NCI-H2171 (cell line): ENCODE measurements at regions not wholly inside any gene's neighbourhood (a gene's known extent, or its start where the extent isn't known, plus 50 kb on each side); places are given as distances from the start of the nearest gene placed in this dataset.

ENCODE experiments used
- DNase-seq: peaks from one replicate; lab custom pipeline; 2025; lab: John Stamatoyannopoulos, UW

DNA sequence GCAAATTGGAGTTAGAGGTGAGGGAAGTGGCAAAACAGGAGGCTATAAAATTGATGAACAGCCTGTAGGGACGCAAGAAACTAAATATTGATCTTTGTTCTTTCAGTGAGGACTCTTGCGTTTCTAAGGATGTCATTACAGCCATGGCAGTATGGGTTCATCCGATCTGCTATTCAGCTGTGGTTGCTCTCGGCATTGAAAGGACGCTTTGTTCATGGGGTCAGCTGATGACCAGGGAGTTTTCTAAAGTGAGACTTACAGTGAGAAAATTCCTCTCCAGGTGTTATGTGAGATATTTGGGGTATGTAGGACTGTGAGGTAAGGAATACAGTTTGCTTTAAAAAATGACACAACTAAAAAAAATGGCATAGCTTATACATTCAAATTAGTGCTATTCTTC, 52.7 kb upstream of the PELI1 start:
- no peak for DNase-seq

DNA sequence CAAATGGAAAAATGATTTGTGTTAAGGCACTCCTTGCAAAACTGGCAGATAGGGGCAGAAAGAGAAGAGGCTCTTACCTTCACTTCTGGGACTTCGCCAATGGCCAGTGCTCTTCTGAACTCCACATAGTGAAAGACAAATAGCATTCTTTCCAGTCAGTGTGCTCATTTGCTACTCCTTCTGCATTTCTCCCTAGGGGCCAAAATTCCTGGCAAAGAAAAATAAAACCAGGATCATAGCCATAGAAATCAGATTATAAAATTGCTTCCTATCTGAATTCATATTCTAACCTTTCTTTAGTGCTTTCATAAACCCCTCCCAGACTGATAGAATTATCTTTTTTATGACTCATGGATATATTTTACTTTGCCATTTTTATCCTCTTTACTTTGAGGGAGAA, 56.9 kb upstream of the PELI1 start:
- no peak for DNase-seq

DNA sequence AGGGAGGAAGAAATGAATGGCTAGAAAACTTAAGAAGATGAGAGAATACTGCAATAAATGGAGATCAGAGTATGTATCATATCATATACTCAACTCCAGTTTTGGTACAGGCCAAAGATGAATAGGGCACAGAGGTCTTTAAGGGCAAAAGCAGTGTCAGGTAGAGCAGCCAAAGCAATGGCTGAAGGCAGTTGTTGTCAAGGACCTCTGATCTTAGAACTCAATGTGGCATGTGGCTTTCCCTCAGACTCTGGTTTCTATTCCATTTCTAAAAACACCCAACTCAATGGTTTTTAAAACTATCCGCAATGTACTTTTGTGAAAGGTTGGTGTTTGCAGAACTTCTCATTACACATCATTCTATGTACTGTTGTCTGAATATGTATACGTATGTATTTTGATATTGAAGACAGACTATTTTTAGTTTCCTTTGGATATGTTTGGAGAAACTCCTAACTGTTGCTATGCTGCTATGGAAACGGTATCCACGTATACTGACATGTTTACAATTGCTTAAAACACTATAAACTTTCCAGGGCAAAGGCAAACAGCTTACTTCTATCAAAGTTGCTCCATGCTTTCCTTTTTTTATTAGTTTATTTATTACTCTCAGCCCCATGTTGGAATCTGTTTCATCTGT, 58.1 kb upstream of the PELI1 start:
- no peak for DNase-seq

DNA sequence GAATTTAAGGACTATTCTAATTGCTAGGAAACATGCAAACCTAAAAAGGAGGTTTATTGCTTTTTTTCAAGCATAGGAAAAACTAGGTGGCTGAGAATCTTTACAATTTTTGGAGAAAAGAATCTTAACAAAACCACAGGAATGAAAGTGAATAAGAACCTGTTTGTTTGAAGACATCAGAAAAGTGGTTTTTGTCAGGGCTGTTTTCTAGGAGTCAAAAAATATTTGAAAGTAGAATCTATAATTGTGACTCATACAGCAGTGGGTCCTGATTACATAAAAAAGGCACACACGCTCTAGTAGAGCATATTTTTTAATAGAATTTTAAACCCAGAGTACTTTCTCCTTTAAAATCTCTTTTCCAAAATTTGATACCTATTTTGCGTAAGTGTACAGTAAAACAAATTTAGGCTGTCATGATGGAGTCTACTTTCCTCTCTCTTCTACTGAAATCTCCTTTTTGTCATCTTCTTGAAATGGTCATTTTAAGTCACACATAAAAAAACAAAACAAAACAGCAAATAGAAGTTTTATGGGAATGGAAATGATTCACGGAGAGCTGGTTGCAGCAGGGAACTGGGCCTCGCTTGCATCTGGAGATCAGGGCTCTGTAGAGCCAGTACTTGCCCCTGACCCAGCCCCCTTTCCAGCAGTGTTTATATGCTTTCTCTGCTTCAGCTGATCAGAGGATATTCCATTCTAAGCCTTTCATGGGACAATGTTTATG, 59.1 kb upstream of the PELI1 start:
- DNase-seq, result no peak

DNA sequence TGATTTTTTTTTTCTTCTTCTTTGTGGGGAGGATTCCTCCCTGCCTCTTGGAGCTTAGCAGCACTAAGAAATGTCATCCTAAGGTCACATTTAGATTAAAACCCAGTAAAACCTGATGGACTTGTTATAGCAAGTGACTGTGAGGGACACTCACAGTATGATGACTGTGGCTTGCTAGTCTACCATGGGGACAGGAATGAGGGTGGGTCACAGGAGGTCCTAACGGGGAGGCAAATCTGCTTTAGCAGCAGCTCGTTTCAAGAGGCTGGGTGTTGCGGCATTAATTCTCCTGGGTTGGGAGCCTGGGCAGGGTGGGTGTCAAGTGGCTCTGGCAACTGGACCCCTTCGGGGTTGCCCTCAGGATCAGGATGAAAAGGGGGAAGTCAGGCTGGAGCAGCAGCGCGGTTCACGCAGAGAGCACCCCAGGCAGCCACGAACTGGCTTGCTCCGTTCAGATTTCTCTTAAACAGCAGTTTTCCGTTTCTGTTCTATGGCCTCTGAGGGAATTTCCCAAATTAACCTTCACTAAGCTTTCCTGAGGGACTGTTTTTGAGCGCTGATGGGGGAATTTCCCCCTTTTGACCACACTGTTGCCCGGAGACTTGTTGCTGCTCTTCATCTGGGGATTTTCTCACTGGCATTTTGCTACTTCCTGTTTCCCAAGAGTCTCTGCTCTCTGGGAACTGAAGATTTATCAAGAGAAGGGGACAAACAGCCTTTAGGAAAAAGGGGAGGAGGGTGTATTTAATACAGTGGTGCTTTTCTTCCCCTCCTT, 59.8 kb upstream of the PELI1 start:
- no peak for DNase-seq

GRCh38 chr2:64204703-64205102, 60.5 kb upstream of the PELI1 start:
- no peak for DNase-seq

DNA sequence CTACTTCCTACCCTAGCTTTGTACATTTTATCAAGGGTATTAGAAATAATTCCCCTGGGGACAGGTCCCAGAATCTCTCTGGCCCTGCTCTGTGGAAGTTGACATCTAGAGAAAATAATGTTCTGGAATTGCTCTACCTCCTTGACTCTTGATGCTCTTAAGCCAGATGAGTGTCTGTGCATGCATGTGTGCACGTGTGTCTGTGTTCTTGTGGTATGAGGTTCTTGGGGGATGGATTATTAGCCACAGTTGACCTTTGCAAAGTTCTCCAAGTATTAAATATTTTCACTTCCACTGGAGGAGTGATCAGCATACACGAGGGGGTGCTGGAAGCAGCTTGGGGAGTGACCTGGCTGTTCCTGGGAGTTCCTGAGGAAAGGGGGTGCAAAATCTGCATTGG, 61.2 kb upstream of the PELI1 start:
- DNase-seq, result no peak

- no peak for DNase-seq
These were observed 63.4 kb upstream of the PELI1 start for GRCh38 chr2:64207573-64207972.

DNA sequence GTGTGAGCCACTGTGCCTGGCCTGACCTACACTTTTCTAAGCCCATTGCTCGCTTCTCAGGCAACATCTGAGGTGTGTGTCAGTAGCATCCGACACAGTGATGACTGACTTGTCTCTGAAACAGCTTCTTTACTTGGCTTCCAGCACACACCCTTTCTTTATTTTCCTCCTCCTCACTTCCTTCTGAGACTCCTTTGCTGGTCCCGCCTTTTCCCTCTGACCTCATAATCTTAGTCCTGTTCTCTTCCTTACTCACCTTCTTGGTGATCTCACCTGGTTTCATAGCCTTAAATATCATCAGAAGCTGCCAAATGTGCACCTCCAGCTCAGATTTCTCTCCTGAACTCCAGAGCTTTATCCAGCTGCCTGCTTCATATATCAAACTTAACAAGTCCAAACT, 66.6 kb upstream of the PELI1 start:
- no peak for DNase-seq

GRCh38 chr2:64211276-64211921, 67.2 kb upstream of the PELI1 start:
- no peak for DNase-seq

- no peak for DNase-seq
These were observed 68.1 kb upstream of the PELI1 start for GRCh38 chr2:64212346-64212745.

GRCh38 chr2:64212801-64213321, 68.6 kb upstream of the PELI1 start:
- DNase-seq, result no peak

GRCh38 chr2:64213532-64214275, 69.5 kb upstream of the PELI1 start:
- DNase-seq, result no peak

DNA sequence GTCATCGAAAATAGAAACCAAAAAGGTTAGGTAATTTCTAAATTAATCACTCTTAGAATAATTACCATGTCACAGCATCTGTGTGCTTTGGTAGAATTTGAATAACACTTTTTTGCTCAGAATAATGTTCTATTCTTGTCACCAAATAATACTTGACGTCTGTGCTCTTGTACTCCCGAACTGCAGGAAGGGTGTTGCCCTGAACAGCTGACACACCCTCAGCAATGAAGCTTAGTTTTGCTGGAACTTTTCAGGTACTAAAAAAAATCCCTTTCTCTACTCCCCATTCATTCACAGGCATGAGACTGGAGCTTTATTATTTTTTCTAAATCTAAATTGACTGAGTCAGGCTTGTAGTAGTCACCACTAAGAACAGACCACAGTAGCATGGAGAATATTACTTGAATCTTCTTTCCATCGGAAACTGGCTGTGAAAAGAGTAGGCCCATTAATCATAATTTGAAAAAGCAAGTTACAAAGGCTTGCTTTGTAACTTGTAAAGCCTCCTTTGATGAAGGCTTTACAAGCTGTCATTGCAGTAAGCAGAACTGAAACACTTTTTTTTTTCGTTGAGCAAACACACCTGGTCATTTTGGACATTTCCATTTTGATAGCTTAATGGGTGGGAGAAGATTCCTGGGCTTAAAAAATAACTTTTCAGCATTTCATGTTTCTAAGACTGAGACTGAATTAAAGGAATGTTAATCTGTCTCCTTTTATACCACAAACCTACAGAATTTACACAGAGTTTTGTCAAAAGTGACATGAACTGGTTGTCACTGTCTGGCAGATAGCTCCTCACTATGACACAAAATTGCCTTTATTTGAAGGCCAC, 70.3 kb upstream of the PELI1 start:
- DNase-seq, result no peak

- DNase-seq, result no peak
These were observed 73.1 kb upstream of the PELI1 start for GRCh38 chr2:64217198-64217869.

GRCh38 chr2:64218137-64218802, 74.0 kb upstream of the PELI1 start:
- no peak for DNase-seq

GRCh38 chr2:64219149-64219548, 74.9 kb upstream of the PELI1 start:
- no peak for DNase-seq

DNA sequence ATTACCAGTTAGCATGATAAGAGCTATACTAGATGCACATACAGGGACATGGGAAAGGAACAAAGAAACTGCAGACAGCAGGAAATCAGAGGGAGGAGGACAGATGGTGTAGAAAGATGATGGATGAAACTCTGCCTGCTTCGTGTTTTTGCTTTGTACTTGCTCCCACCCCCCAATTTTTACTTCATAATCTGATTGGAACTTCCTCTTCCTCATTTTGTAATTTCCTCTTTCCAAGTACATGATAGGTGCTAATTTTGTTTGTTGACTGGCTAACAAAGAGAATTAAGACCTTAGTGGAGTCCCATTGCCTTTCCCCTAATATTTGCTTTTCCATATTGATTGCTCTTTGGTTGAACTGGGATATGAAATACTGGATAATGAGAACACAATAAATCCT, 76.0 kb upstream of the PELI1 start:
- DNase-seq, result no peak

GRCh38 chr2:64220894-64221617, 76.8 kb upstream of the PELI1 start:
- no peak for DNase-seq
